GM19324 (cell line): ENCODE measurements at regions not wholly inside any gene's neighbourhood (a gene's known extent, or its start where the extent isn't known, plus 50 kb on each side); places are given as distances from the start of the nearest gene placed in this dataset.
"Not testable (repeated sequence)": the region's sequence is repeated elsewhere in the genome, so short reads cannot be mapped to it uniquely, and the experiment has no call there.

Experiments used
- ATAC-seq: cut with Tn5 transposase; IDR thresholded peaks from one replicate; pipeline ENCODE4 v1.9.1; 2021; ENCODE audit warnings: mild to moderate bottlenecking, moderate library complexity; ENCODE audit not compliant: unreplicated experiment, low FRiP score

- ATAC-seq = peak; percentile 97
These were observed 280.7 kb upstream of the HNRNPA3 start for GRCh38 chr2:176931588-176932563.

DNA sequence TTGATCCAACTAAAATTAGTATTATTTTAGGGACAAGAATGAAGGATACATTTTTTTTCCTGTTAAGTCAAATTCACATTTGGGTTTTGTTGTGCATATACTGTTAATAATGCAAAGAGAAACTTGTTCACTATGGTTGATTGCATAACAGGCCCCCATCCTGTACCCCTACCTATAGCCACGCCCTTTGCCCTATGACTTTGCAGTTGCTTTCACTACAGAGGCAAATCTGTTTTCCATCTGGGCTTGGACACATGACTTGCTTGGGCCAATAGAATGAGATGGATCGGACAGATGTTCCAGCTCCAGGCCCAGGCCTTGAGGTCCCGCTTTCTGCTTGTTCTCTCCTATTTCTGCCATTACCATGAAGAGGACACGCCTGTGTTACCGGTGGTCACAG, 278.5 kb upstream of the HNRNPA3 start:
- ATAC-seq = no peak

DNA sequence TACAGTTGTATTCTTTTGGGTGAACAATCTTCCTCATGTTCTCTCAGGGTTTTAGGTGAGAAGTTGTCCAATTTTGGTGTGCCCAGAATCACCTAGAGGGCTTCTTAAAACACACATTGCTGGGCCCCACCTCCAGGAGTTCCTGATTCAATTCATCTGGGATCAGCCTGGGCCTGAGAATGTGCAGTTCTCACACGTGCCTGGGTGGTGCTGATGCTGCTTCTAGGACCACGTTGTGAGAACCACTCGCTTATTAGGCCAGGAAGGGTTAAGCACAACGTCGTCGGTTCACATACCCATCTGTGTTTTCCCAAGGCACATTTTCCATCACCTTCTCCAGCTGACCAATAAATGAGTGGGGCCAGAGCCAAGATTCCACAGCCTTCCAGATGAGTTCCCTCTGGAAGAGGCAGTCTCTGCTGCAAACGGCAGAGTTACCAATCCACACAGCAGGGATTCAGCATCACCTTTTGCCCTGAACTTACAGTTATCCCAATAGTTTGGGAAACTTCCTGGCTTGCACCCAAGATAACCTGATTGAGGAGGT, 277.7 kb upstream of the HNRNPA3 start:
- ATAC-seq = no peak

- ATAC-seq = no peak
These were observed 277.0 kb upstream of the HNRNPA3 start for GRCh38 chr2:176935543-176936102.

- ATAC-seq = no peak
These were observed 276.2 kb upstream of the HNRNPA3 start for GRCh38 chr2:176936410-176936809.

- no peak for ATAC-seq
These were observed 267.6 kb upstream of the HNRNPA3 start for GRCh38 chr2:176944998-176945397.

- ATAC-seq = no peak
These were observed 264.8 kb upstream of the HNRNPA3 start for GRCh38 chr2:176947754-176948153.

DNA sequence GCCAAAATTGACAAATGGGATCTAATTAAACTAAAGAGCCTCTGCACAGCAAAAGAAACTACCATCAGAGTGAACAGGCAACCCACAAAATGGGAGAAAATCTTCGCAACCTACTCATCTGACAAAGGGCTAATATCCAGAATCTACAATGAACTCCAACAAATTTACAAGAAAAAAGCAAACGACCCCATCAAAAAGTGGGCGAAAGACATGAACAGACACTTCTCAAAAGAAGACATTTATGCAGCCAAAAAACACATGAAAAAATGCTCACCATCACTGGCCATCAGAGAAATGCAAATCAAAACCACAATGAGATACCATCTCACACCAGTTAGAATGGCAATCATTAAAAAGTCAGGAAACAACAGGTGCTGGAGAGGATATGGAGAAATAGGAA, 261.4 kb upstream of the HNRNPA3 start:
- not testable (repeated sequence) for ATAC-seq

DNA sequence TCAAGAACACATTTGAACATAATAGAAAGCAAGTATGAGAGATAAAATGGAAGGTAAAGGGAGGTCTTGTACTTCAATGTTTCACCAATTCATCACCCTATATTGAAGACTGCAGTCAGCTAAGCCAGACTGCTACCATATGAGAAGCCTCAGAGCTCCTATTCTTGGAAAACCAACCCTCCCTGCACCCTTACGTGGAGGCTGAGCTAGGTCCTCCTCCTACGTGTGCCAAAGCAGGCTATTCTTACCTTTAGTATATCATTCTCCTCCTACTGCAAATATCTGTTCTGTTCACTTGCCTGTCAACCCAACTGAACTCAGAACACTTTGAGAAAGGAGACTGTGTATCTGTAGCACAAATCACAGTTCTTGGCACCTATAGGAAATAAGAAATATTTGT, 255.8 kb upstream of the HNRNPA3 start:
- no peak for ATAC-seq

DNA sequence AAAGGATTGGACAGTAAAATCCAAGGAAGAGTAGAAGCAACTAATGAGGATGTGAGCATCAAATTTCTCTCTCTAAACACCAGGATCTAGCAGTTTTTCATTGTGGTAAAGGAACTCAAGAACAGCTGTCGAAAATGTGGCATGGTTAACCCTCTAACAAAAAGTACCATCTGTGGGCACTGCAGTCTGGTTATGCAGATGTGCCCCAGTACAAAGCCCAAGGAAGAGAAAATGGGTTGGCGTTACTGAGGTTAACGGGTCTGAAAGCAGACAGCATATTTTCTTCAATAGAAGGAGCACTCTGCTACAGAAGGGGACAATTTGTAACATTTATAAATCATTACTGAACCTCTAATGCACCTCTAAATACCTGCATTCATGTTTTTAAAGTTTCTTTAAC, 253.0 kb upstream of the HNRNPA3 start:
- ATAC-seq = no peak

DNA sequence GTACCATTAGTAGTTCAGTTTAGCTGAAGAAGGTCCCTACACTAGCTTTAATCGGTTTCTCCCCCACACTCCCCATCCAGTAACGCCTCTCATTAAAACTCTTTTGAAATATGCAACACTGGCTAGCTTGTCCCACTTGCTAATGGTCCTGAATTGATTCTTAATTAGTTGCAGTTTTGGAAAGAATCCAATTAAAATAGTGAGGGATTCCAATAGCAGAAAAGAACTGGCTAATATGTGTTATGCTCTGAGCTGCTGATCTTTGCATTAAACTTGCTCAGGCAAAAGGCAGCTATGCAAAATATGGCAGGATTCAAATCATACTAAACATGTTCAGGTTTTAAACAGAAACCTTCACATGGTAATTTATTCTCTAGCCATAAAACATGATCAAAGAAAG, 252.5 kb upstream of the HNRNPA3 start:
- no peak for ATAC-seq

GRCh38 chr2:176960736-176961520, 251.7 kb upstream of the HNRNPA3 start:
- no peak for ATAC-seq

DNA sequence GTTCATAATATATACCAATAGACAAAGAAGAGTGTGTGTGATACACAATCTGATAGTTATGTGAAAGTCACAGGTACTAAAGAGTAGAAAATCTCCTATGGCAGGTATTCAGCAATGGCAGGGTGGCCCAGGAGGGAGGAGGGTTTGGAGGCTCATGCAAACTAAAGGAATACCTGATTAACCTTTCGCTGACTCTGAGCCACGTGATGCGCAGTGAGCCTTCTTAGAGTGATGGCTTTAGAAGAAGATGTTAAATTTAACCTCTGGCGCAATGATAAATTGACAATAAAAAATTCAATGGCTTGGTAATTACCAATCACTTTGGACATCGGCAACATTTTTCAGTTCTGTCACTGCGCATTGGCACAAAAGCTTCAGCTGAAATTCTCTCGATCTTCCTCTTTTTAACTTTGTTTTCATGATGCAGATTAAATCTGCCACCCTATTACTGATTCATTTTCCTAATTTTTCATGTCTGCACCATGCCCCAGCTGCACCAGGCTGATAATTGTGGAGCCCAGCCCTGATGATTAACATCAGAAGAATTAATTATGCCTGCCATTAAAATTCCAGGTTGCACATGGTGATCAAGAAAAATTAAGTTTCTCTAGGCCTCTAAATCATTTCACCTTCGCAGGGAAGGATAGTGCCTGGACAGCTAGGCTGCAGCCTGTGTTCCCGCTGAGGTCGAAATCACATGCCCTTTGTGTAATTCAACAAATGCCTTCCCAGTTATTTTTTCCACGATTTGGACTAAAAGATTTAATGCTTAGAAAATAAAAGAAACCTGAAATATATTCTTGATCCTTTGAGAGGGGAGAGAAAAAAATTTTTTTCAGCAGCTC, 250.6 kb upstream of the HNRNPA3 start:
- no peak for ATAC-seq

- ATAC-seq = no peak
These were observed 248.9 kb upstream of the HNRNPA3 start for GRCh38 chr2:176963568-176964287.

- ATAC-seq = no peak
These were observed 244.6 kb upstream of the HNRNPA3 start for GRCh38 chr2:176967911-176968450.

DNA sequence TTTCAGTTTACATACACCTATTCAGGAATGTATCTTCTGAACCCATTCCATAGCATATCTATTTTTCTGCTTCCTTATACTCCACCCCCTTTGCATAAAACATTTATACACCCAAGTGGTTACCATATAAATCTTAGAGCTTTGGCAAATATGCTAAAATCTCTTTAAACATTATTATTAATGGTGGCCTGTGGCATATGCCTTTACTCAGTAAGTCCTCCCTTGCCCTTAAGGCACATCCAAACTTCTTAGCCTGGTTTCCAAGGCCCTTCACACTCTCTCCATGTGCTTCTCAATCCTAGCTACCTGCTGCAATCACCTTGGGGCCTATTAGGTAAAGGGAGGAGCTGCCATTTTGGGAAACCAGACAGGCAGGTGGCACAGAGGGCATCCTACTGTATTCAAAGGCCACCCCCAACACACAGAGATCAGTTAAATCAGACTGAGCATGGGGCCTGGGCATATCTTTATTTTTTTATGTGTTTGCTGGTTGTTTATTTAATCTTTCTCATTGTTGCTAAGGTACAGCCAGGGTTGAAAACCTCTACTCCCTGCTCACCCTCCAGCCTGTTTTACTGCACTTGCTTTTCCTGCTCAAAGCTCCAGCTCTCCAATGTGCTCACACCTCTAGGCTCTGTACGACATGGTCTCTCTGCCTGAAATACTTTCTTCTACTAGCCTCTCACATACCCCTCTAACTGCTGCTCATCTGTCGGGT, 242.8 kb upstream of the HNRNPA3 start:
- ATAC-seq = no peak

- ATAC-seq = no peak
These were observed 235.6 kb upstream of the HNRNPA3 start for GRCh38 chr2:176976736-176977685.
